ENCODE measurements at regions not wholly inside any gene's neighbourhood (a gene's known extent, or its start where the extent isn't known, plus 50 kb on each side); places are given as distances from the start of the nearest gene placed in this dataset.

- no peaks in the 10 kb centered on the region for H3K9me3 ChIP-seq (ENCODE audit: low read length)
- ChIA-PET POLR2A (ENCODE audit: unreplicated experiment) (no interaction called here), CTCF (no interaction called here)
- no peak overlapping the region for H3K4me3 ChIP-seq (ENCODE audit: low read length)
- no peaks in the 10 kb centered on the region for H3F3A ChIP-seq (ENCODE audit: low read length, unreplicated experiment)
- TF ChIP-seq CTCF (conservative IDR thresholded peaks at IDR 0.05; ENCODE audit: low read depth, low read length) (no peak), EZH2 (IDR thresholded peaks at IDR 0.05; ENCODE audit: low read length, unreplicated experiment) (no peak), EZH2phosphoT487 (IDR thresholded peaks at IDR 0.05; ENCODE audit: borderline replicate concordance, low read length) (no peak)
- H3K27ac ChIP-seq (ENCODE audit: low read length), result no peak overlapping the region
- no peak for ATAC-seq
- H2AFZ ChIP-seq (ENCODE audit: low read length), result no peak overlapping the region
- no peaks in the 10 kb centered on the region for H3K36me3 ChIP-seq (ENCODE audit: low read depth, low read length)
- no peak overlapping the region for H3K4me2 ChIP-seq (ENCODE audit: low read length)
- DNase-seq, result no peak
- no peaks in the 10 kb centered on the region for H4K20me1 ChIP-seq (ENCODE audit: low read length)
- no peaks in the 10 kb centered on the region for H3K79me2 ChIP-seq (ENCODE audit: low read length)
- H3K4me1 ChIP-seq (ENCODE audit: insufficient read depth, low read length), result no peaks in the 10 kb centered on the region
- BruUV-seq (replicated peaks), result no TSS peak
- no peaks in the 10 kb centered on the region for H3K9me2 ChIP-seq (replicated peaks; ENCODE audit: low read length)
- peaks cover 21% of the 10 kb centered on the region; the same call in 1 of the 2 replicates for H3K27me3 ChIP-seq (ENCODE audit: low read length)
- H3K9ac ChIP-seq (ENCODE audit: low read length), result no peak overlapping the region
- intact Hi-C loops (cut with micrococcal nuclease), result no loop called here
These were observed 427.5 kb downstream of the NPHP4 start for GRCh38 chr1:5564578-5565257.

- POLR2A ChIA-PET (ENCODE audit: unreplicated experiment), result no interaction called here
These were observed 428.2 kb downstream of the NPHP4 start for GRCh38 chr1:5563861-5564577.

More at GRCh38 chr1:5563861-5564577, 428.2 kb downstream of the NPHP4 start:
- no peak for ATAC-seq
- no peak overlapping the region for H3K4me3 ChIP-seq (ENCODE audit: low read length)
- no TSS peak for BruUV-seq (replicated peaks)
- H3K27me3 ChIP-seq (ENCODE audit: low read length), result peaks cover 21% of the 10 kb centered on the region; the same call in 1 of the 2 replicates
- TF ChIP-seq CTCF (conservative IDR thresholded peaks at IDR 0.05; ENCODE audit: low read depth, low read length) (no peak), EZH2phosphoT487 (IDR thresholded peaks at IDR 0.05; ENCODE audit: borderline replicate concordance, low read length) (no peak), EZH2 (IDR thresholded peaks at IDR 0.05; ENCODE audit: low read length, unreplicated experiment) (no peak)
- intact Hi-C loops (cut with micrococcal nuclease), result no loop called here
- H3K9me3 ChIP-seq (ENCODE audit: low read length), result no peaks in the 10 kb centered on the region
- no peaks in the 10 kb centered on the region for H4K20me1 ChIP-seq (ENCODE audit: low read length)
- H3K27ac ChIP-seq (ENCODE audit: low read length), result no peak overlapping the region
- H3K36me3 ChIP-seq (ENCODE audit: low read depth, low read length), result no peaks in the 10 kb centered on the region
- DNase-seq, result no peak
- H3K9ac ChIP-seq (ENCODE audit: low read length), result no peak overlapping the region
- CTCF ChIA-PET, result no interaction called here
- H2AFZ ChIP-seq (ENCODE audit: low read length), result no peak overlapping the region
- no peaks in the 10 kb centered on the region for H3K9me2 ChIP-seq (replicated peaks; ENCODE audit: low read length)
- H3F3A ChIP-seq (ENCODE audit: low read length, unreplicated experiment), result no peaks in the 10 kb centered on the region
- no peaks in the 10 kb centered on the region for H3K79me2 ChIP-seq (ENCODE audit: low read length)
- H3K4me2 ChIP-seq (ENCODE audit: low read length), result no peak overlapping the region
- H3K4me1 ChIP-seq (ENCODE audit: insufficient read depth, low read length), result no peaks in the 10 kb centered on the region
